ENCODE measurements at regions not wholly inside any gene's neighbourhood (a gene's known extent, or its start where the extent isn't known, plus 50 kb on each side); places are given as distances from the start of the nearest gene placed in this dataset.

DNA sequence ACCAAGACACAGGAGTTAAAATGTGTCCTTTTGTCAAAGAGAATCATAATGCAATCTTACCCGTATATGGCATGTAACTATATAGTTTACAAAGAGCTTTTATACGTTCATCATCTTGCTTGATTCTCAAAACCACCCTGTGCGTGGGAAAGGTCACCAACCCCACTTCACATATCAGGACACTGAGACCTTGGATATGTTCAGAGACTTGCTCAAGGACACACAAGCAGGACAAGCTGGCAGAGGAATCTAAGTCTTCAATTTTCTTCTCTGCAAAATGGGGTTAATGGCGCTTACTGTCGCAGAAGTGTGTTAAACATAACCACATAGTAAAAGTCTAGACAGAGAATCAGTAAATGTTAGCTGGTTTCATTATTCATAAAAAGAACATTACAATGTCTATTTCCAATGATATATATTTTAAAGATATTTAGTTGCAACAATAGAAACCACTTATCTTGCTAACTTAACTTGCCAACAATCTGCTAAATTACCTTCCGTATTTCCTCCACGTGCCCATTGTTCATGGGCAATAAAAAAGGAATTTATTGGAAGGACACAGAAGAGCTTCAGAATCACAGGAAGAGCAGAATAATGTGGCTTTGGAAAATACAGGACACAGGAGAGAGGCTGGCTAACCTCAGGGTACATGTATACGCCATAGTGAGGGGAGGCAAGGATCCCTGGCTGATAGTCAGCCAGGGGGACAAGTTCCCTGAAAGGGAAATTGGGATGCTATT is 64.6 kb upstream of the TAPT1 start:
- Mint-ChIP-seq H3K9me3 (no peaks in the 10 kb centered on the region), H3K27me3 (no peaks in the 10 kb centered on the region), H3K36me3 (no peaks in the 10 kb centered on the region), H3K4me1 (peaks cover 4 to 5% (median 5%) of the 10 kb centered on the region in 3 donors), H3K27ac (no peak overlapping the region), H3K4me3 (peak overlapping the region in 1 of 8 donors; percentile 41)
- DNase-seq = no peak
- ATAC-seq (ENCODE audit: low read depth in 2 of 2) = no peak

DNA sequence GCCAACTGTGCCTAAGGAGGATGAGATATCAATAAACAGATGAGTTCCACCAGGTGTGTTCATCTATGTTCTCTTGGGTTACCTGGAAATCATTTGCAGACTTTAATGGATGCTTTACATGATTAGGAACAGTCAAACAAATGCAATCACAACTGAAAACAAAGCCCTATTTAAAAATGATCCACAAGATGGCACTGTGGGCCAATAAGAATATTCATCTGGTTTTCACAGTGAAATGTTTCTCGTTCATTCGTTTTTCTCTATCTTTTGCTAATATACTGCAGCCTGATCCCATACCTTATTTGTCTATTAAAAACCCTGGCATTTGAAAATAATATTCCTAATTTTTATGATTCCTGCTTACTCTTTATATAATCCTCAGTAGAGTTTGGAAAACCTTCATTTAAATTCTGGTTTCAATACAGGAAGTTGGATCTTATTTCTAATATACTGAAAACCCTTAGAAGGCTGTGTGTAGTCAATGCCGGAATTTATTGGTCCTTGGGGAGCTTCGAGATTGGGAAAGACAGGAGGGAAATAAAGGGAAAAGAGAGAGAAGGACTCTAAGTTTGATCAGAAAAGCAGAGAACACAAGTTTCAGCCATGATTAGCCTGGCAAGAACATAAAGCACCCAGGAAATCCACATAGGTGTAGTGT is 63.8 kb upstream of the TAPT1 start:
- DNase-seq = peak; percentile 3

DNA sequence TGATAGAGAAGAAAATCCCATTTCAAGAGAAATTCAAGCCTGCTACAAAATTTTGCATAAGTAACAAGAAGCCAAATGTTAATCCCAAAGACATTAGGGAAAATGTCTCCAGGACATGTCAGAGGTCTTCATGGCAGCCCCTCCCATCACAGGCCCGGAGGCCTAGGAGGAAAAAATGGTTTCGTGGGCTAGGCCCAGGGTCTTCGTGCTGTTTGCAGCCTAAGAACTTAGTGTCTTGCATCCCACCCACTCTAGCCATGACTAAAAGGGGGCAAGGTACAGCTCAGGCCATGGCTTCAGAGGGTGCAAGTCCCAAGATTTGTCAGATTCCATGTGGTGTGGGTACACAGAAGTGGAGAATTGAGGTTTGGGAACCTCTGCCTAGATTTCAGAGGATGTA is 57.8 kb upstream of the TAPT1 start:
- H3K4me1 Mint-ChIP-seq = no peaks in the 10 kb centered on the region
- H3K27ac Mint-ChIP-seq = peak overlapping the region in 1 of 6 donors; percentile 42
- no peaks in the 10 kb centered on the region for H3K27me3 Mint-ChIP-seq
- no peak overlapping the region for H3K4me3 Mint-ChIP-seq
- H3K36me3 Mint-ChIP-seq = peaks cover 12 to 29% of the 10 kb centered on the region in 2 donors
- ATAC-seq (ENCODE audit: low read depth in 2 of 2) = no peak
- no peak for DNase-seq
- H3K9me3 Mint-ChIP-seq = peaks cover 7 to 32% (median 21%) of the 10 kb centered on the region in 7 donors

More for the DNA sequence above, 63.8 kb upstream of the TAPT1 start:
- peaks cover 0 to 3% (median 2%) of the 10 kb centered on the region in 7 donors for H3K9me3 Mint-ChIP-seq
- ATAC-seq (ENCODE audit: low read depth in 2 of 2) = no peak
- H3K4me1 Mint-ChIP-seq = peaks cover 4 to 5% (median 5%) of the 10 kb centered on the region in 3 donors
- peak overlapping the region in 2 of 6 donors; percentile 2 to 37 for H3K27ac Mint-ChIP-seq
- no peaks in the 10 kb centered on the region for H3K27me3 Mint-ChIP-seq
- H3K36me3 Mint-ChIP-seq = peaks cover 2 to 4% of the 10 kb centered on the region in 2 donors
- peak overlapping the region in 2 of 8 donors; percentile 22 to 57 for H3K4me3 Mint-ChIP-seq

DNA sequence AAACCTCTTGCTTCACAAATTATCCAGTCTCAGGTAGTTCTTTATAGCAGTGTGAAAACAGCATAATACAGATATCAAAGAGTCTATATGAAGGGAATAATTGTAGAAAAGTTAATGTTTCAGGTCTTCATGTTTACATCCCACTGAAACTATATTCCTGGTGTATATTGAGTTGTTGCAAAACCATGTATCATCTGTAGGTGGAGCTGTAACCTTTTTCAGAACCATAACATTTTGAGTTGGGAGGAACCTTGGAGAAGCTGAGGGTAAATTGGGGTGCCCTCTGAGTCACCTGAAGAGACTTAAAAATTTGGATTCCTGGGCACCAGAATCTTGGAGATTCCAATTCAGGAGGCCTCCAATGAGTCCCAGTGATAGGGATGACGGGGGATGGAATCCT is 51.9 kb upstream of the TAPT1 start:
- no peak overlapping the region for H3K4me3 Mint-ChIP-seq
- DNase-seq = no peak

More for the DNA sequence above, 51.9 kb upstream of the TAPT1 start:
- no peak for ATAC-seq (ENCODE audit: low read depth in 2 of 2)
- Mint-ChIP-seq H3K27ac (no peak overlapping the region), H3K9me3 (peaks cover 7 to 44% (median 20%) of the 10 kb centered on the region in 7 donors), H3K36me3 (peaks cover 1 to 21% of the 10 kb centered on the region in 2 donors), H3K27me3 (no peaks in the 10 kb centered on the region), H3K4me1 (no peaks in the 10 kb centered on the region)
